ENCODE measurements at regions not wholly inside any gene's neighbourhood (a gene's known extent, or its start where the extent isn't known, plus 50 kb on each side); places are given as distances from the start of the nearest gene placed in this dataset.

- intact Hi-C loops (cut with DNase I), result no loop called here
- ATAC-seq (no peak), DNase-seq (no peak)
- Histone ChIP-seq H3K27me3 (no peaks in the 10 kb centered on the region), H3K9me3 (no peaks in the 10 kb centered on the region), H3K27ac (peak overlapping the region in 1 of 4 donors; percentile 84), H3K4me1 (peaks cover 72% of the 10 kb centered on the region), H3K36me3 (replicated peaks in 1 of 2; ENCODE audit: insufficient read depth in 1 of 2, low read depth in 2 of 2) (no peaks in the 10 kb centered on the region), H3K4me3 (no peak overlapping the region)
- TF ChIP-seq POLR2A (IDR thresholded peaks at IDR 0.05), result no peak
- no peak for TF ChIP-seq CTCF (IDR thresholded peaks at IDR 0.05)
- WGBS, 2 donors, result 94% methylated on average over 10 of the region's 10 CpGs
Measured at GRCh38 chr16:9363520-9363919, 272.1 kb downstream of the HAPSTR1 start.

GRCh38 chr16:9364721-9365369 lies 273.4 kb downstream of the HAPSTR1 start:
- Histone ChIP-seq H3K4me3 (no peak overlapping the region), H3K36me3 (replicated peaks in 1 of 2; ENCODE audit: insufficient read depth in 1 of 2, low read depth in 2 of 2) (no peaks in the 10 kb centered on the region), H3K27me3 (no peaks in the 10 kb centered on the region), H3K4me1 (peaks cover 66% of the 10 kb centered on the region), H3K27ac (peak overlapping the region; percentile 50 to 92 (median 84)), H3K9me3 (no peaks in the 10 kb centered on the region)
- DNase-seq, result peak; percentile 70 to 86 (median 78)
- WGBS, 2 donors, result 11 to 15% methylated on average over 2 of the region's 2 CpGs
- peak; percentile 82 for ATAC-seq
- TF ChIP-seq POLR2A (IDR thresholded peaks at IDR 0.05) (peak in 1 of 3 donors; percentile 6), CTCF (IDR thresholded peaks at IDR 0.05) (peak in 3 of 7 experiments; percentile 27 to 36 (median 35))
- intact Hi-C loops (cut with DNase I), result no loop called here

GRCh38 chr16:9365370-9365728 lies 273.9 kb downstream of the HAPSTR1 start:
- intact Hi-C loops (cut with DNase I), result no loop called here
- Histone ChIP-seq H3K4me3 (no peak overlapping the region), H3K36me3 (replicated peaks in 1 of 2; ENCODE audit: insufficient read depth in 1 of 2, low read depth in 2 of 2) (no peaks in the 10 kb centered on the region), H3K9me3 (no peaks in the 10 kb centered on the region), H3K4me1 (peaks cover 65% of the 10 kb centered on the region), H3K27me3 (no peaks in the 10 kb centered on the region), H3K27ac (peak overlapping the region; percentile 81 to 92 (median 84))
- no peak for TF ChIP-seq CTCF (IDR thresholded peaks at IDR 0.05)
- peak in 2 of 3 donors; percentile 32 to 41 for TF ChIP-seq POLR2A (IDR thresholded peaks at IDR 0.05)
- ATAC-seq, result peak; percentile 94
- DNase-seq, result peak; percentile 94 to 98 (median 98)
- 0 to 13% methylated on average over 1 of the region's 1 CpG for WGBS, 2 donors

GRCh38 chr16:9366048-9366969 lies 274.9 kb downstream of the HAPSTR1 start:
- H3K27ac ChIP-seq, result peak overlapping the region; percentile 81 to 92 (median 84)
- H3K9me3 ChIP-seq, result no peaks in the 10 kb centered on the region
- H3K4me1 ChIP-seq, result peaks cover 65% of the 10 kb centered on the region
- intact Hi-C loops (cut with DNase I), result no loop called here
- no peak for ATAC-seq
- TF ChIP-seq POLR2A (IDR thresholded peaks at IDR 0.05), result no peak
- no peak for TF ChIP-seq CTCF (IDR thresholded peaks at IDR 0.05)
- no peaks in the 10 kb centered on the region for H3K36me3 ChIP-seq (replicated peaks in 1 of 2; ENCODE audit: insufficient read depth in 1 of 2, low read depth in 2 of 2)
- H3K4me3 ChIP-seq, result no peak overlapping the region
- no peaks in the 10 kb centered on the region for H3K27me3 ChIP-seq
- DNase-seq, result peak; percentile 35 to 51 (median 45)
- 68 to 75% methylated on average over 8 of the region's 8 CpGs for WGBS, 2 donors

Data from body of pancreas (tissue), 4 donors.